Prostate gland (tissue), 2 donors: ENCODE measurements at regions not wholly inside any gene's neighbourhood (a gene's known extent, or its start where the extent isn't known, plus 50 kb on each side); places are given as distances from the start of the nearest gene placed in this dataset.

Source experiments
- CTCF ChIP-seq, 4 experiments: fragments of 200-600 bp in 2 of 4; fragments of 450-650 bp in 2 of 4; sonication (generic) in 2 of 4; IDR thresholded peaks; 1 replicate in 3 of 4; 2 replicates in 1 of 4; pipeline ENCODE4 v1.5.1; 2016 to 2019; ENCODE audit warnings: antibody characterized with exemption in 4 of 4, mild to moderate bottlenecking in 2 of 4, moderate library complexity in 2 of 4
- POLR2A ChIP-seq: fragments of 450-650 bp; IDR thresholded peaks from one replicate; pipeline ENCODE4 v1.6.1; 2016; ENCODE audit warnings: antibody characterized with exemption, mild to moderate bottlenecking
- POLR2AphosphoS5 ChIP-seq: sonication (generic); formaldehyde crosslinking; IDR thresholded peaks from one replicate; pipeline ENCODE4 v1.6.1; 2017; ENCODE audit warnings: antibody characterized with exemption

- TF ChIP-seq POLR2A = no peak
- TF ChIP-seq CTCF (IDR thresholded peaks at IDR 0.05) = no peak
- no peak for TF ChIP-seq POLR2AphosphoS5
Observed at GRCh38 chr4:178280362-178280761, 838.1 kb upstream of the AGA start.
